ENCODE measurements at regions not wholly inside any gene's neighbourhood (a gene's known extent, or its start where the extent isn't known, plus 50 kb on each side); places are given as distances from the start of the nearest gene placed in this dataset.

GRCh38 chr16:82358161-82358560 lies 188.1 kb upstream of the MPHOSPH6 start:
- TF ChIP-seq GLIS3 (CRISPR knock-in tag; IDR thresholded peaks at IDR 0.05) (no peak), CSRNP3 (CRISPR knock-in tag; IDR thresholded peaks at IDR 0.05) (no peak), ZNF565 (CRISPR knock-in tag; conservative IDR thresholded peaks at IDR 0.05; ENCODE audit: low read depth) (no peak)

All from SK-N-SH treated with all-trans-retinoic acid at 6 μM for 48 hours (cell line).